Lower leg skin (tissue), 3 donors: ENCODE measurements at regions not wholly inside any gene's neighbourhood (a gene's known extent, or its start where the extent isn't known, plus 50 kb on each side); places are given as distances from the start of the nearest gene placed in this dataset.

Experiments
- POLR2A ChIP-seq, 2 donors: fragments of 450-650 bp; IDR thresholded peaks; one replicate each; pipeline ENCODE4 v1.6.1; 2016 to 2017; ENCODE audit warnings: antibody characterized with exemption in 2 of 2, mild to moderate bottlenecking in 1 of 2, moderate library complexity in 1 of 2
- TF ChIP-seq, protein P1 (sequence below), 3 donors: fragments of 450-650 bp; IDR thresholded peaks; one replicate each; pipeline ENCODE4 v1.5.1; 2016; ENCODE audit warnings: antibody characterized with exemption in 3 of 3, mild to moderate bottlenecking in 3 of 3, moderate library complexity in 2 of 3

DNA sequence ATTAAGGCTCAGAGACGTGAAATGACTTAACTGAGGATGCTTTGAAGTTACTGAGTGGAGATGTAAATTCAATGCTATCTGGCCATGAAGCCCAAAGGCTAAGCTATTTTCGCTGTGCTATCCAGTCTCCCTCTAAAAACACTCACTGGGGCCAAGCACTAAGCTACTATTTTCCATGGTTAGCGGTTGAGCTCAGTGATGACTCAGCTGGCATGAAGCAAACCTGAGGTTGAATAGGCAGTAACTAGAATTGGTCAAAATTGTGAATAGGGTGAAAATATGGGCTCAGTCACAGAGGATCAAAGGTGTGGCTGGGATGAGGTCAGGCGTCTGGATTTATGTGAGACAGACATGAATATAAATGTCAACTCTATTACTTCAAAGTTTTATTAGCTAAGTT is 564.2 kb upstream of the KIRREL3 start:
- TF ChIP-seq POLR2A (IDR thresholded peaks at IDR 0.05), result no peak
- TF ChIP-seq, protein P1, sequence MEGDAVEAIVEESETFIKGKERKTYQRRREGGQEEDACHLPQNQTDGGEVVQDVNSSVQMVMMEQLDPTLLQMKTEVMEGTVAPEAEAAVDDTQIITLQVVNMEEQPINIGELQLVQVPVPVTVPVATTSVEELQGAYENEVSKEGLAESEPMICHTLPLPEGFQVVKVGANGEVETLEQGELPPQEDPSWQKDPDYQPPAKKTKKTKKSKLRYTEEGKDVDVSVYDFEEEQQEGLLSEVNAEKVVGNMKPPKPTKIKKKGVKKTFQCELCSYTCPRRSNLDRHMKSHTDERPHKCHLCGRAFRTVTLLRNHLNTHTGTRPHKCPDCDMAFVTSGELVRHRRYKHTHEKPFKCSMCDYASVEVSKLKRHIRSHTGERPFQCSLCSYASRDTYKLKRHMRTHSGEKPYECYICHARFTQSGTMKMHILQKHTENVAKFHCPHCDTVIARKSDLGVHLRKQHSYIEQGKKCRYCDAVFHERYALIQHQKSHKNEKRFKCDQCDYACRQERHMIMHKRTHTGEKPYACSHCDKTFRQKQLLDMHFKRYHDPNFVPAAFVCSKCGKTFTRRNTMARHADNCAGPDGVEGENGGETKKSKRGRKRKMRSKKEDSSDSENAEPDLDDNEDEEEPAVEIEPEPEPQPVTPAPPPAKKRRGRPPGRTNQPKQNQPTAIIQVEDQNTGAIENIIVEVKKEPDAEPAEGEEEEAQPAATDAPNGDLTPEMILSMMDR (IDR thresholded peaks at IDR 0.05), result no peak
